ENCODE measurements at regions not wholly inside any gene's neighbourhood (a gene's known extent, or its start where the extent isn't known, plus 50 kb on each side); places are given as distances from the start of the nearest gene placed in this dataset.
"Not testable (repeated sequence)": the region's sequence is repeated elsewhere in the genome, so short reads cannot be mapped to it uniquely, and the experiment has no call there.

DNA sequence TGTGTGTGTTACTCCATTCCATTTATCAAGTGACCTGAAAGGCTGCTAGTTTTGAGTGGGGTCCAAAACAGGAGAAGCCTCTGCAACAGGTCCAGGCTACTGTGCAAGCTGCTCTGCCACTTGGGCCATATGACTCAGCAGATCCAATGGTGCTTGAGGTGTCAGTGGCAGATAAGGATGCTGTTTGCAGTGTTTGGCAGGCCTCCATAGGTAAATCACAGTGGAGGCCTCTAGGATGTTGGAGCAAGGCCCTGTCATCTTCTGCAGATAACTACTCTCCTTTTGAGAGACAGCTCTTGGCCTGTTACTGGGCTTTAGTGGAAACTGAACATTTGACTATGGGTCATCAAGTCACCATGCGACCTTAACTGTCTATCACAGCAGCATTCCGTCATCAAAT lies 52.3 kb upstream of the SMARCAD1 start:
- not testable (repeated sequence) for DNase-seq

DNA sequence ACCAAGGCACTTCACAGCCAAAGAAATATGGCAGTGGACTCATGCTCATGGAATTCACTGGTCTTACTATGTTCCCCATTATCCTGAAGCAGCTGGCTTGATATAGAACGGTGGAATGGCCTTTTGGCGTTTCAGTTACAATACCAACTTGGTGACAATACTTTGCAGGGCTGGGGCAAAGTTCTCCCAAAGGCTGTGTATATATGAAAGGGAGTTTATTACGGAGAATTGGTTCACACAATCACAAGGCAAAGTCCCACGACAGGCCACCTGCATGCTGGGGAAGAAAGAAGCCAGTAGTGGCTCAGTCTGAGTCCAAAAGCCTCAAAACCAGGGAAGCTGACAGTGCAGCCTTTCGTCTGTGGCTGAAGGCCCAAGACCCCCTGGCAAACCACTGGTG lies 50.8 kb upstream of the SMARCAD1 start:
- DNase-seq: no peak
